GM12872 (cell line): ENCODE measurements at regions not wholly inside any gene's neighbourhood (a gene's known extent, or its start where the extent isn't known, plus 50 kb on each side); places are given as distances from the start of the nearest gene placed in this dataset.

Experiments used
- TF ChIP-seq, protein P1 (sequence below): IDR thresholded peaks from 3 replicates; pipeline ENCODE4 v1.5.1; 2011; ENCODE audit warnings: low read depth, mild to moderate bottlenecking, low read length, moderate library complexity; ENCODE audit not compliant: insufficient read depth

- TF ChIP-seq, protein P1, sequence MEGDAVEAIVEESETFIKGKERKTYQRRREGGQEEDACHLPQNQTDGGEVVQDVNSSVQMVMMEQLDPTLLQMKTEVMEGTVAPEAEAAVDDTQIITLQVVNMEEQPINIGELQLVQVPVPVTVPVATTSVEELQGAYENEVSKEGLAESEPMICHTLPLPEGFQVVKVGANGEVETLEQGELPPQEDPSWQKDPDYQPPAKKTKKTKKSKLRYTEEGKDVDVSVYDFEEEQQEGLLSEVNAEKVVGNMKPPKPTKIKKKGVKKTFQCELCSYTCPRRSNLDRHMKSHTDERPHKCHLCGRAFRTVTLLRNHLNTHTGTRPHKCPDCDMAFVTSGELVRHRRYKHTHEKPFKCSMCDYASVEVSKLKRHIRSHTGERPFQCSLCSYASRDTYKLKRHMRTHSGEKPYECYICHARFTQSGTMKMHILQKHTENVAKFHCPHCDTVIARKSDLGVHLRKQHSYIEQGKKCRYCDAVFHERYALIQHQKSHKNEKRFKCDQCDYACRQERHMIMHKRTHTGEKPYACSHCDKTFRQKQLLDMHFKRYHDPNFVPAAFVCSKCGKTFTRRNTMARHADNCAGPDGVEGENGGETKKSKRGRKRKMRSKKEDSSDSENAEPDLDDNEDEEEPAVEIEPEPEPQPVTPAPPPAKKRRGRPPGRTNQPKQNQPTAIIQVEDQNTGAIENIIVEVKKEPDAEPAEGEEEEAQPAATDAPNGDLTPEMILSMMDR, result no peak
Measured at GRCh38 chr2:238693337-238694093, 154.4 kb upstream of the TWIST2 start.

GRCh38 chr2:238694136-238694755 is 153.6 kb upstream of the TWIST2 start:
- TF ChIP-seq, protein P1, result no peak

- TF ChIP-seq, protein P1, result no peak
Measured at GRCh38 chr2:238694922-238695321, 153.0 kb upstream of the TWIST2 start.

DNA sequence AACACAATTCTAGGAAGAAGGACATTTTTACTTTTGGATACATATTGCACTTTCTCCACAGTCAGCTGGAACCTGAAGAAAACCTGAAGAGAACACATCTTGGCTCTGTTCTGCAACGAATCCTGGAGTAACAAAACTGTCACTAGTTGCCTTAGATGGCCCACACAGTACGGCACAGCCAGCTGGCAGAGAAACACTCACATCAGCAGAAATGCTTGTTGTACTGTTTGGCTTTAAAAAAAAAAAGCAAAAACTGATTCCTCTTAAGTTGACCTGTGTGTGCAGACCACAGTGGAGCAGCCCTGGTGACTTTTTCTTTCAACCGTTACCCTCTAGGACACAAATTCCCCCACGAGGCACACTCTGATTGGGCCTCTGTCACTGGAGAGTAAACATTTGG is 152.3 kb upstream of the TWIST2 start:
- TF ChIP-seq, protein P1, result no peak

GRCh38 chr2:238696331-238696730 is 151.6 kb upstream of the TWIST2 start:
- TF ChIP-seq, protein P1, result no peak

DNA sequence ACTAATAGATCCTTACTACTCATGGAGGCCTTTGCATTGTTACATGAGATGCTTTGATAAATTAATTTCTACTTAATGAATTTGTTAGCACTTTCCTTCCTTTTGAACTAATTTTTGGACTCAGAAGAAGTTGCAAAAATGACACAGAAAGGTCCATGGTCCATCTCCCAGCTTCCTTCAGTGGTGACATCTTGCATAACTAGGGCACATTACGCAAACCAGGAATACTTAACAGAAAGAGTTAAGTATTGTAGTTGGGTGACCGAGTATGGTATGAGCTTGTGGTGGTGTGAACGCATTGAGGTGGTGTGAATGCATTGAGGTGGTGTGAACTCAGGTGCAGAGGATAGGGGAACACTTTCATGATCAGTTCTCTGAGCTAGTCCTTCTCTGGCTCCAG is 151.1 kb upstream of the TWIST2 start:
- TF ChIP-seq, protein P1, result no peak

DNA sequence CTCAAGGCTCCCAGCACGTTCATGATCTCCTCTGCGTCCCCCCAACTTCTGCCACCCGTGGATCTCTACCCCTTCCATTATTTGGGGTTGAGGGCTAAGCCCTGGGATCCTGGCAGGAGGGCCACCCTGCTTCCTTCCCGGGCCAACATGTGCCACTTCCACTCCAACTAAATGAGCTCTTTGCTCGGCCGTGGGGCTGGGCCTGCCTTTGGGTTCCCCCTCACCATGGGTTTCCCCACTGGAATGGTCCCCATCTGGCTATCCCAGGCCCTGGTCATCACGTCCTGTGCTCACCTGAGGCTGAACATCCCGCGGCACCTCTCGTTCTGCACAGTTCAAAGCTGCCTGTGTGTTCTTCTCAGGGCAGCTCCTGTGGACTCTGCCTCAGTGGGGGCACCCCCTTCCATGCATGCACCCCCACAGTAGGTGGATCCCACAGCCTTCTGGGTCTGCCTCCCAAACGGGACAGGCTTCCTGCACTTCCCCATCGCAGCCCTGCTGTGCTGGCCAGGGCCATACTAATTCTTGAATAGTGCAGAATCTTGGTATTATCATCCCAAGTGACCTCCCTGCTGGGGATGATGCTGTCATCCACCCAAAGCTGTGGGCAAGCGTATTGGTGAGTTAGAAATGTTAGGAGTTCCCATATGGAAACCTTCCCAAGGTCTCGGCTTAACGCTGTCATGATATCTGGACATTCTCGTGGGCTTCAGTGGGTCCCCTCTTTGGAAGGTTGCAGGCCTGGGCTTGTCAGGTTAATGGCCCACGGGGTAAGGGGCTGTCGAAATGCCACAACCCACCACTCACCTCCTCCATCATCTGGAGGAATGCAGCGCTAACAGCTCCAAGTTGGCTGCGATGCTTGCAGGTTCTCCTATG is 150.5 kb upstream of the TWIST2 start:
- TF ChIP-seq, protein P1, result no peak
